GM18867 (cell line): ENCODE measurements at regions not wholly inside any gene's neighbourhood (a gene's known extent, or its start where the extent isn't known, plus 50 kb on each side); places are given as distances from the start of the nearest gene placed in this dataset.
A peak's percentile ranks its signal among the peaks of the same experiment; 100 is the strongest.

Source experiments
- ATAC-seq: cut with Tn5 transposase; IDR thresholded peaks from one replicate; pipeline ENCODE4 v1.9.1; 2021; ENCODE audit warnings: mild to moderate bottlenecking, moderate library complexity; ENCODE audit not compliant: unreplicated experiment

GRCh38 chr20:19945732-19946670, 71.2 kb upstream of the NAA20 start:
- no peak for ATAC-seq

- ATAC-seq, result peak; percentile 55
Measured at GRCh38 chr20:19947611-19948264, 69.4 kb upstream of the NAA20 start.

GRCh38 chr20:19949195-19949867, 67.8 kb upstream of the NAA20 start:
- no peak for ATAC-seq

GRCh38 chr20:19950042-19950441, 67.1 kb upstream of the NAA20 start:
- no peak for ATAC-seq

GRCh38 chr20:19952392-19952791, 64.8 kb upstream of the NAA20 start:
- no peak for ATAC-seq

- ATAC-seq, result no peak
Measured at GRCh38 chr20:19953606-19954005, 63.6 kb upstream of the NAA20 start.

GRCh38 chr20:19956976-19957375, 60.2 kb upstream of the NAA20 start:
- ATAC-seq, result no peak

- ATAC-seq, result no peak
Measured at GRCh38 chr20:19958219-19958618, 58.9 kb upstream of the NAA20 start.

- ATAC-seq, result no peak
Measured at GRCh38 chr20:19958928-19959327, 58.2 kb upstream of the NAA20 start.

GRCh38 chr20:19960745-19961144, 56.4 kb upstream of the NAA20 start:
- no peak for ATAC-seq

- ATAC-seq, result no peak
Measured at GRCh38 chr20:19961293-19961692, 55.9 kb upstream of the NAA20 start.

GRCh38 chr20:19962958-19963357, 54.2 kb upstream of the NAA20 start:
- no peak for ATAC-seq

- no peak for ATAC-seq
Measured at GRCh38 chr20:19964289-19965265, 52.6 kb upstream of the NAA20 start.

- ATAC-seq, result no peak
Measured at GRCh38 chr20:19966840-19967239, 50.3 kb upstream of the NAA20 start.
